Tibial nerve (tissue), 3 donors: ENCODE measurements at regions not wholly inside any gene's neighbourhood (a gene's known extent, or its start where the extent isn't known, plus 50 kb on each side); places are given as distances from the start of the nearest gene placed in this dataset.

Experiments
- POLR2A ChIP-seq, 2 donors: fragments of 450-650 bp; IDR thresholded peaks; one replicate each; pipeline ENCODE4 v1.6.1; 2017; ENCODE audit warnings: antibody characterized with exemption in 2 of 2, mild to moderate bottlenecking in 2 of 2, moderate library complexity in 2 of 2
- TF ChIP-seq, protein P1 (sequence below), 5 experiments: fragments of 200-600 bp in 3 of 5; fragments of 450-650 bp in 2 of 5; sonication (generic) in 3 of 5; IDR thresholded peaks; one replicate each; pipeline ENCODE4 v1.5.1; 2016 to 2019; ENCODE audit warnings: antibody characterized with exemption in 5 of 5, mild to moderate bottlenecking in 3 of 5, moderate library complexity in 2 of 5

DNA sequence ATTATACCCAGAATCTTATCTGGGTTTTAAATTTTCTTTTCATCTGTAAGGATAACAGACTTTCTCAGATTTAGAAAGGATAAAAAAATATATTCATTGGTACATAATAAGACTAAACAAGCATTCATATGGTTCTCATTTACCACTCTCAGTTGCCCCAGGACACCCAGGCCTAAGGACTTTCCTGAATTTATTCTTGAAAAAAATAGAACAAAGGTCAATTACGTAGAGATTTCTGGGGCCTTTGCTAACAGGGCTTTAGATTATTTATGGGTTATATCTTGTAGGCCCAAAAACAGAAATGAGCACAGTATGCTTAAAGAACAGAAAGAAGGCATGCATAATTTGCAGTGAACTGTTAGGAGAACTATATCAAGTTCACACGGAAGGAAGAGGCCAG lies 269.0 kb upstream of the COL3A1 start:
- TF ChIP-seq, protein P1, sequence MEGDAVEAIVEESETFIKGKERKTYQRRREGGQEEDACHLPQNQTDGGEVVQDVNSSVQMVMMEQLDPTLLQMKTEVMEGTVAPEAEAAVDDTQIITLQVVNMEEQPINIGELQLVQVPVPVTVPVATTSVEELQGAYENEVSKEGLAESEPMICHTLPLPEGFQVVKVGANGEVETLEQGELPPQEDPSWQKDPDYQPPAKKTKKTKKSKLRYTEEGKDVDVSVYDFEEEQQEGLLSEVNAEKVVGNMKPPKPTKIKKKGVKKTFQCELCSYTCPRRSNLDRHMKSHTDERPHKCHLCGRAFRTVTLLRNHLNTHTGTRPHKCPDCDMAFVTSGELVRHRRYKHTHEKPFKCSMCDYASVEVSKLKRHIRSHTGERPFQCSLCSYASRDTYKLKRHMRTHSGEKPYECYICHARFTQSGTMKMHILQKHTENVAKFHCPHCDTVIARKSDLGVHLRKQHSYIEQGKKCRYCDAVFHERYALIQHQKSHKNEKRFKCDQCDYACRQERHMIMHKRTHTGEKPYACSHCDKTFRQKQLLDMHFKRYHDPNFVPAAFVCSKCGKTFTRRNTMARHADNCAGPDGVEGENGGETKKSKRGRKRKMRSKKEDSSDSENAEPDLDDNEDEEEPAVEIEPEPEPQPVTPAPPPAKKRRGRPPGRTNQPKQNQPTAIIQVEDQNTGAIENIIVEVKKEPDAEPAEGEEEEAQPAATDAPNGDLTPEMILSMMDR (IDR thresholded peaks at IDR 0.05): no peak
- no peak for TF ChIP-seq POLR2A (IDR thresholded peaks at IDR 0.05)
